SK-N-SH (cell line): ENCODE measurements at regions not wholly inside any gene's neighbourhood (a gene's known extent, or its start where the extent isn't known, plus 50 kb on each side); places are given as distances from the start of the nearest gene placed in this dataset.

Experiments used
- CTCF ChIP-seq: fragments of 200-600 bp; sonication (generic); IDR thresholded peaks from 2 replicates; pipeline ENCODE4 v1.6.1; 2017; ENCODE audit warnings: antibody characterized with exemption, mild to moderate bottlenecking, moderate library complexity
- GABPA ChIP-seq: IDR thresholded peaks from 2 replicates; pipeline ENCODE4 v1.4.0; 2012; ENCODE audit warnings: low read depth, mild to moderate bottlenecking
- GATA2 ChIP-seq: sonication (generic); formaldehyde crosslinking; IDR thresholded peaks from 2 replicates; pipeline ENCODE4 v1.5.0; 2020; ENCODE audit warnings: mild to moderate bottlenecking, missing genetic modification reagents
- RCOR1 ChIP-seq: fragments of 150-350 bp; IDR thresholded peaks from 2 replicates; pipeline ENCODE4 v1.6.1; 2017; ENCODE audit warnings: antibody characterized with exemption, low read length
- REST ChIP-seq: IDR thresholded peaks from 2 replicates; pipeline ENCODE4 v1.6.1; 2012; ENCODE audit warnings: mild to moderate bottlenecking, low read depth, low read length, moderate library complexity
- USF1 ChIP-seq: IDR thresholded peaks from 2 replicates; pipeline ENCODE4 v1.4.0; 2012; ENCODE audit warnings: low read depth, borderline replicate concordance
- YY1 ChIP-seq: IDR thresholded peaks from 2 replicates; pipeline ENCODE4 v1.4.0; 2012; ENCODE audit warnings: low read depth, mild to moderate bottlenecking
- TF ChIP-seq, protein P1 (sequence below): IDR thresholded peaks from 2 replicates; pipeline ENCODE4 v1.4.0; 2012; ENCODE audit warnings: low read depth, borderline replicate concordance

DNA sequence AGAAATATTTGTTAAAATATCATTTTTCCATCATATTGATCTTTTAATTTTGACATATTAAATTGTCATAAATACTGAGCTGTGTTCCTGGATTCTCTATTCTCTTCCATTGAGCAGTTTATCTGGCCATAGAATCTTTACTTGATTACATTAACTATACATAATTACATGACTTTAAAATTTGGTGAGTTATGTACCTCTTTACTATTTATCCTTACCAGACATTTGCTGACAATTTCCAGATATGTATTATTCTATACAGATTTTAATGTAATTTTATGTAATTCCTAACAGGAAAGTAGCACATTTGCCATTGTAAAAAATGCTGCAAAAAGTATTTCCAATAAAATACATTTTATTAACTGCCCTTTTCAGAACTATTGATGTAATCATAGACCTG lies 770.3 kb downstream of the KCTD16 start:
- TF ChIP-seq USF1 (no peak), RCOR1 (no peak), REST (no peak), CTCF (no peak), GATA2 (CRISPR knock-in tag) (peak; percentile 37; the same call in 1 of the 2 replicates), YY1 (no peak), GABPA (no peak)
- TF ChIP-seq, protein P1, sequence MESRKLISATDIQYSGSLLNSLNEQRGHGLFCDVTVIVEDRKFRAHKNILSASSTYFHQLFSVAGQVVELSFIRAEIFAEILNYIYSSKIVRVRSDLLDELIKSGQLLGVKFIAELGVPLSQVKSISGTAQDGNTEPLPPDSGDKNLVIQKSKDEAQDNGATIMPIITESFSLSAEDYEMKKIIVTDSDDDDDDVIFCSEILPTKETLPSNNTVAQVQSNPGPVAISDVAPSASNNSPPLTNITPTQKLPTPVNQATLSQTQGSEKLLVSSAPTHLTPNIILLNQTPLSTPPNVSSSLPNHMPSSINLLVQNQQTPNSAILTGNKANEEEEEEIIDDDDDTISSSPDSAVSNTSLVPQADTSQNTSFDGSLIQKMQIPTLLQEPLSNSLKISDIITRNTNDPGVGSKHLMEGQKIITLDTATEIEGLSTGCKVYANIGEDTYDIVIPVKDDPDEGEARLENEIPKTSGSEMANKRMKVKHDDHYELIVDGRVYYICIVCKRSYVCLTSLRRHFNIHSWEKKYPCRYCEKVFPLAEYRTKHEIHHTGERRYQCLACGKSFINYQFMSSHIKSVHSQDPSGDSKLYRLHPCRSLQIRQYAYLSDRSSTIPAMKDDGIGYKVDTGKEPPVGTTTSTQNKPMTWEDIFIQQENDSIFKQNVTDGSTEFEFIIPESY, result no peak
